Activated T-cell treated with anti-CD3 and anti-CD28 coated beads for 24 hours (primary cell): ENCODE measurements at regions not wholly inside any gene's neighbourhood (a gene's known extent, or its start where the extent isn't known, plus 50 kb on each side); places are given as distances from the start of the nearest gene placed in this dataset.

ENCODE experiments used
- DNase-seq: peaks from one replicate; pipeline ENCODE4 v3.0.0-alpha.2; 2020; ENCODE audit warnings: low read depth

DNA sequence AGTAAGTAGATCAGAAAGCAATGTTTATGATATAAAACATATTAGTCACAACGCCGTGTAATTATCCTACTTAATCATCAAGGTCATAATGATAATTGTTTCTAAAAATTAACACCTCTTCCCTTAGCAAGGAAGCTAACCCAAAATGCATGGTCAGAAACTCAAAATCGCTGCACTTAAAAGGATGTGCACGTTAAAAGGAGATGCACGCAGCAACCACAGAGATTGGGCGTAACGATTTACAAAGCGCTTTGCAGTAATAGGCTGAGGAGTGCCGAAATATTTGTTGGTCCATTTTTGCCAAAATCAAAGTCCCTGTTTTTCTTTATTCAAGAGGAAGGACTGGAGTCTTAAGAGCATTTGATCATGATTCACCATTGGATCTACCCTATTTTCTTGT is 1077.2 kb downstream of the VRK1 start:
- no peak for DNase-seq

- no peak for DNase-seq
Observed at GRCh38 chr14:97878206-97878605, 1081.0 kb downstream of the VRK1 start.

- no peak for DNase-seq
Observed at GRCh38 chr14:97878727-97879126, 1081.5 kb downstream of the VRK1 start.

- no peak for DNase-seq
Observed at GRCh38 chr14:97887690-97888089, 1090.5 kb downstream of the VRK1 start.

- no peak for DNase-seq
Observed at GRCh38 chr14:97888331-97888730, 1091.1 kb downstream of the VRK1 start.

DNA sequence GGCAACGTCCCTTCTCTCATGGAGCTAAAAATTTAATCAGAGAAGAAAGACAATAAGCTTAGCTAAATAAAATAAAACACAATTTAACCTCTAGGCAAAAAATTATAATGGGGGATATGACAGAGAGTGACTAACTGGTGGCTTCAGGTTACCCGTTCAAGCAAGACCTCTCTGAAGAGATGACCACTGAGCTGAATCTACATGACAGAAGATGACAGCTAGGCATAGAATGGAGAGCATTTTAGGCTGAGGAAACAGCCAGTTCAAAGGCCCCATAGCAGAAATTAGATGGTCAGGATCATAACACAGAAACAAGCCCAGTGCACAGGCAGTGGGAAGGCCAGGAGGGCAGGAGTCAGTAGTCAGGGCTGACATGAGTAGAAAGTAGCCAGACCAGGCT is 1094.3 kb downstream of the VRK1 start:
- no peak for DNase-seq

DNA sequence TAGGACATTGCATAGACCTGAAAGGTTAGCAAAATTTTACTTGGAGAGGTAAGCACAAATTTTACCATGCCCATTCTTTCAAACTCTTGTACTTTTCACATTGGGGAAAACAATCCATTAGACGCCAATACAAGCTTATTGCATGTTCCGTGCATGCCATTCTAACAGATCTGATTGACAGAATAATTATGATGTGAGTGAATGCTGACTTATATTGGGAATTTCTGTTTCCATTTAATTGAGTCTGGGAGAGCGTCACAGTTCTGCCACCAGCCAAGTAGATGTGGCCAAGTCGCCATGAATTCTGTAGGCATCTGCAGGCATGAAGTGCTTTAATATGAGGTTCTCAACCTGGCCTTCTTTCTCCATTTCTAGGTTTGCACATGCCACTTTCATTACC is 1097.4 kb downstream of the VRK1 start:
- DNase-seq, result no peak

- DNase-seq, result no peak
Observed at GRCh38 chr14:97900196-97900854, 1103.1 kb downstream of the VRK1 start.

DNA sequence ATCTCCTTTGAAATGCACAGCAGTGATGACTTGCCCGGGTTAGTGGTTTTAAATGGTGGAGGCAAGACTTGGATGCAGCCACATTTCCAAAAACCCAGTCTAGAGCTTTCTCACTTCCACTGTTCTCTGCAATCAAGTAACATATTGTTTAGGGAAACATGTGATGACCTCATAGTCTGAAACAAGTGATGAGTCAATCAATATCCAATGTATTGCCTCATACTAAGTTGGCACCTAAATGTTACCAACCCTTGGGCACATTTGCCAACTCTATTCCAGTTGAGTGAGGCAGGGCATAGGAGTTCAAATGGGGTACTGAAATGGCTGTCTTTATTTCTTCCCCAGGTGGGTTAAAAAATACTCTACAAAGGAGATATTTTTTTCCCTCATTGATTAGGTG is 1105.4 kb downstream of the VRK1 start:
- no peak for DNase-seq

GRCh38 chr14:97903821-97904220 is 1106.6 kb downstream of the VRK1 start:
- no peak for DNase-seq

- no peak for DNase-seq
Observed at GRCh38 chr14:97912217-97912616, 1115.0 kb downstream of the VRK1 start.

DNA sequence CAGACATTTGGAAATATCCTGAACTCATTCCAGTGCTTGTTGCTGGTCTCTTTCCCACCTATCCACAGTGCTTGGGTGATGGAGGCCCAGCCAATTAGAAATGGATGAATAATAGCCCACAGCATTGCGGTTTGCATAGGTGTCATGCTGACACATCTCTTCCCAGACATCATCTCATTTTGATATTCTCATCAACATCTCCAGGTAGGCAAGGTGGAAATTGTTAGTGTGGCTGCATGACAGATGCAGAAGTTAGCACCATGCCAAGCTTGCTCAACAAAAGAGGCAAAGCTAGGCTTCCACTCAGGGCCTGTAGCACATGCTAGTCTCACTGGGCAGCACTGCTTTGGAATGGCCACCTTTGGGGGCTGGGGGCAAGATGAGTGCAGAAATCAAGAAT is 1118.9 kb downstream of the VRK1 start:
- no peak for DNase-seq

- no peak for DNase-seq
Observed at GRCh38 chr14:97916669-97917568, 1119.7 kb downstream of the VRK1 start.

- DNase-seq, result no peak
Observed at GRCh38 chr14:97920201-97920600, 1123.0 kb downstream of the VRK1 start.

DNA sequence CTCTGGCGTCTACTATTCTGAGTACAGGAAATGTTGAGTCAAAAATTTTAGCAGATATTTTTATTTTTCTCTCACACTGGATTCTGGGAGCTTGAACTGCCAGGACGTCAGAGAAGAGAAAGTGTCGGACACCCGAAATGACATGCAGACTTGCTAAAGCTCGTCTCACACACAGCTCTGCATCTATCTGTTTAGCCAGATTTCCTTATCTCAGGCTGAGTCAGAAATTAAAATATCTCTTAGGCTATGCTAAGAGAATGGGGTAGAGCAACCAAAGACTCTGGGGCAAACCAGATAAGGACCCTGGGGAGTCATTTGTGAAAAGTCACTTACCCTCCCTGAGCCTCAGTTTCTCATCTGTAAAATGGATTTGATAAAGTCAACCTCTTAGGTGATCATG is 1124.1 kb downstream of the VRK1 start:
- DNase-seq, result no peak

GRCh38 chr14:97924922-97925613 is 1127.9 kb downstream of the VRK1 start:
- no peak for DNase-seq

- no peak for DNase-seq
Observed at GRCh38 chr14:97930166-97930565, 1133.0 kb downstream of the VRK1 start.

- DNase-seq, result no peak
Observed at GRCh38 chr14:97931273-97931672, 1134.1 kb downstream of the VRK1 start.

GRCh38 chr14:97942921-97943320 is 1145.7 kb downstream of the VRK1 start:
- no peak for DNase-seq

DNA sequence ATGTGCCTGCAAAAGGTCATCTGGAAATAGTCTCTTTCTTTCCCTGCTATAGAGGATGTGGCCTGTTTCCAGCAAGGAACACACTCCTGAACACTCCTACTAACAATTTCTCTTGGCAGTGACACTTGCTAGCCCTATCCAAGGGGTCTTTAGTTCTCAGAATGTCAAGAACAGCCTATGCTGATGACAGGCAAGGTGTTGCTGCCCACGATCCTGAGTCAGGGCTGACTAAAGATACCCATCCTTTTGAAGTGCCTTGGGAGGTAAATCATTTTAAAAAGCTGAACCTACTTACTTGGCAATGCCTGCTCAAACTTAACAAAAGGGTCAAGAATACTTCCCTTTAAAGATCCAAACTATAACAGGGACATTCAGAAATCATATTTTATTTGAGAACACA is 1146.4 kb downstream of the VRK1 start:
- DNase-seq, result peak; percentile 12

DNA sequence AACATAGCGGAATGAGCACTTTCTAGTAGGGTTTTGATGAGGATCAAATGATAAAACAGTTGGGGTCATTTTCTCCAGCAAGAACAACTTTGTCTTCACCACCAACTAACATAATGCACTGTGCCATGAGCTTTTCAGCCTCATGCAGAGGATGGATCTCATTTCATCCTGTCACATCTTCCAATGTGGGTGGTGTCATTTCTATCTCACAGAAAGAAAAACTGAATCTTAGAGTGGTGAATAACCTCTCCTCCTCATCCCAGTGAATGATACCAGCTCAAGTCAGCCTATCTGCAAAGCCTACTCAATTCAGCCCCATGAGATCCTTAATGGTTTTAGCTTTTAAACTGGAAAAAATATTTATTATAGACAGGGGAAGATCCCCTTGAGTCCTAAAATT is 1147.2 kb downstream of the VRK1 start:
- DNase-seq, result no peak

GRCh38 chr14:97945631-97946030 is 1148.4 kb downstream of the VRK1 start:
- no peak for DNase-seq

DNA sequence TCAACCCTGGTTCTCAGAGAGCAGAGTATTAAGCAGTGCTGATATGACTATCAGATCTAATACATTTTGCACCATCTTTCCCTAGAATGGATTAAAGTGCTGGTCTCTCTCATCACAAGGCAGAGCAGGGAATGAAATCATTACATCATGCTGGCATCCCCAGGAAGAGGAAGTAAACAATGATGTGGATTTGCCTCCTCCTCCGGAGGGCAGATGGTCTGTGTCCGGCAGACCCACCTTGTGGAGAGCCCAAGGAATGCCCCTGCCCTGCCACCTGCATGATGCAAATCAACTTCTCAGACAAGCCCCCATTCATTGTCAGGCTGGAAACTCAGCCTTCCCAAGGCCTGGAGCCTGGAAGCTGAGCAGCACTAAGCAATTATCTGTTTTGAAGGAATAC is 1149.1 kb downstream of the VRK1 start:
- no peak for DNase-seq
